IPS-20b (cell line): ENCODE measurements at regions not wholly inside any gene's neighbourhood (a gene's known extent, or its start where the extent isn't known, plus 50 kb on each side); places are given as distances from the start of the nearest gene placed in this dataset.
"Not testable (repeated sequence)": the region's sequence is repeated elsewhere in the genome, so short reads cannot be mapped to it uniquely, and the experiment has no call there.

Source experiments
- H3K27ac ChIP-seq: one replicate; pipeline ENCODE4 v1.5.1; 2013; ENCODE audit warnings: low read length
- H3K27me3 ChIP-seq: 2 replicates; pipeline ENCODE4 v1.6.1; 2013; ENCODE audit warnings: mild to moderate bottlenecking, low read length, inconsistent platforms; ENCODE audit not compliant: insufficient read depth
- H3K36me3 ChIP-seq: 2 replicates; pipeline ENCODE4 v1.6.1; 2013; ENCODE audit warnings: low read depth, mild to moderate bottlenecking, inconsistent platforms, low read length, moderate library complexity; ENCODE audit not compliant: insufficient read depth
- H3K4me1 ChIP-seq: 2 replicates; pipeline ENCODE4 v1.6.1; 2013; ENCODE audit warnings: mild to moderate bottlenecking, control low read depth, inconsistent platforms, low read length, moderate library complexity; ENCODE audit not compliant: insufficient read depth
- H3K4me3 ChIP-seq: 2 replicates; pipeline ENCODE4 v1.5.1; 2013; ENCODE audit warnings: mild to moderate bottlenecking, low read length, inconsistent platforms
- H3K9ac ChIP-seq: 2 replicates; pipeline ENCODE4 v1.6.1; 2013; ENCODE audit warnings: low read depth, mild to moderate bottlenecking, inconsistent platforms, low read length, moderate library complexity
- H3K9me3 ChIP-seq: 2 replicates; pipeline ENCODE4 v1.6.1; 2013; ENCODE audit warnings: mild to moderate bottlenecking, low read depth, low read length, inconsistent platforms; ENCODE audit not compliant: insufficient read depth

GRCh38 chr13:80065996-80066395 is 274.9 kb downstream of the SPRY2 start:
- no peaks in the 10 kb centered on the region for H3K9me3 ChIP-seq
- no peaks in the 10 kb centered on the region for H3K36me3 ChIP-seq
- no peak overlapping the region for H3K9ac ChIP-seq
- H3K4me1 ChIP-seq, result 0 out of 2 replicates have a peak, but pooled peaks cover 7% of the 10 kb centered on the region
- no peak overlapping the region for H3K4me3 ChIP-seq
- no peaks in the 10 kb centered on the region for H3K27me3 ChIP-seq
- H3K27ac ChIP-seq, result no peak overlapping the region

DNA sequence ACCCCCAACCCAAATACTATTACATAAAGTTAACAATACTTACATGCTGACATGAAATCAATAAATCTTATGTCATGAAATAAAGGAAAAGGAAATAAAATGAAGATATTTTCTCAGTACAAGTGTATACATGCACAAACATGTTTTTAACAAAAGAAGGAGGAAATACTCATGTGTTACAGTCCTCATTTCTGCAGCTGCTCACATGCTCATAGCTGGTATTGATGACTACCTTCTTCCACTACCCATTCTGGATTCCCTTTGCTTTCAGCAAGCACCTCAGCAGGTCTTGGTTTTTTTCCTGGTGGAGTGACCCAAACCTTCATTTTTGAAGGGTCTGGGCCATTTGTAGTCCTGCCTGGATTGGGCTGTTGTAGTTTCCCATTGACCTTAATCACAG is 278.5 kb downstream of the SPRY2 start:
- not testable (repeated sequence) for H3K4me3 ChIP-seq, H3K36me3 ChIP-seq, H3K27ac ChIP-seq, H3K9ac ChIP-seq, H3K27me3 ChIP-seq, H3K4me1 ChIP-seq, H3K9me3 ChIP-seq

DNA sequence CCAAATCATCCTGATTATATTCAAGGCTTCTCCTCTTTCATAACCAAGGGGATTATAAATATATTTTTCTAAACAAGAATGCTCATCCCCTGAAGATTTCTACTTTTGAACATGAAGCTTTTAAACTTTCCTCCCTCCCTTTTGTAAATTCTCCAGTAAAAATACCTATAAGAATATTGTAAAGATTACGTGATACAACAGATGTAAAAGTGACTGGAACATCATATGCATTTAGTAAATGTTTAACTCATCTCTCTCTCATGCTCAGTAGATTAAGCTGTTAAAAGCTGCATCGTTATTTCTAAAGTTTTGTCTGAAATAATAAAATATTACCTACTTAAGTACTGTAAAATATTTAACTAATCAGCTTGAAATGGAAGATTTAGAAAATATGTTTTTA is 281.1 kb downstream of the SPRY2 start:
- H3K27me3 ChIP-seq, result no peaks in the 10 kb centered on the region
- H3K9me3 ChIP-seq, result no peaks in the 10 kb centered on the region; the same call in 1 of the 2 replicates
- no peaks in the 10 kb centered on the region for H3K36me3 ChIP-seq
- H3K4me3 ChIP-seq, result no peak overlapping the region
- H3K9ac ChIP-seq, result no peak overlapping the region
- H3K4me1 ChIP-seq, result peaks cover 10% of the 10 kb centered on the region; the same call in 1 of the 2 replicates
- no peak overlapping the region for H3K27ac ChIP-seq

GRCh38 chr13:80058626-80059025 is 282.3 kb downstream of the SPRY2 start:
- peaks cover 10% of the 10 kb centered on the region; the same call in 1 of the 2 replicates for H3K4me1 ChIP-seq
- no peak overlapping the region for H3K4me3 ChIP-seq
- no peaks in the 10 kb centered on the region; the same call in 1 of the 2 replicates for H3K9me3 ChIP-seq
- no peak overlapping the region for H3K9ac ChIP-seq
- H3K27ac ChIP-seq, result no peak overlapping the region
- H3K36me3 ChIP-seq, result no peaks in the 10 kb centered on the region
- no peaks in the 10 kb centered on the region for H3K27me3 ChIP-seq

DNA sequence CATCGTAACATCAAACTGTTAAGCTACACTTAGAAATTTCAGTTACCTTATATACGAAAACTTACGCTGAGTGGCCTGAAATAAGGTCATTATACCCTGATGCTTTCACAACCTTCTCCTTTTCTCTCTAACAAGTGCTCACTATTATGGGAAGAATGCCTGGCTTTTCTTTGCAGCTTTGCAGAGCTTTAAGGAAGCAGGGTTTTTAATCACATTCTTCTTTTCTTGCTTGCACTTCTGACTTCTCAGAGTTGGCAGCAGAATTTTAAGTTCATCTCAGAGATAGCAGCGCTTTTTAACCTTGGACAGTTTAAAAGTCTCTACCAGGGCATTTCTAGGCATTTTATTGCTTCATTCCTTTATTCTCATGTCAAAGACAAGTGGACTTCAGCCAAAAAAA is 285.1 kb downstream of the SPRY2 start:
- Histone ChIP-seq H3K36me3 (no peaks in the 10 kb centered on the region), H3K4me1 (peaks cover 10% of the 10 kb centered on the region; the same call in 1 of the 2 replicates), H3K27ac (no peak overlapping the region), H3K9ac (no peak overlapping the region), H3K27me3 (no peaks in the 10 kb centered on the region), H3K9me3 (no peaks in the 10 kb centered on the region; the same call in 1 of the 2 replicates), H3K4me3 (no peak overlapping the region)

GRCh38 chr13:80054806-80055205 is 286.1 kb downstream of the SPRY2 start:
- Histone ChIP-seq H3K4me1 (peaks cover 10% of the 10 kb centered on the region; the same call in 1 of the 2 replicates), H3K4me3 (no peak overlapping the region), H3K27me3 (no peaks in the 10 kb centered on the region), H3K9me3 (no peaks in the 10 kb centered on the region; the same call in 1 of the 2 replicates), H3K36me3 (no peaks in the 10 kb centered on the region), H3K27ac (no peak overlapping the region), H3K9ac (no peak overlapping the region)

DNA sequence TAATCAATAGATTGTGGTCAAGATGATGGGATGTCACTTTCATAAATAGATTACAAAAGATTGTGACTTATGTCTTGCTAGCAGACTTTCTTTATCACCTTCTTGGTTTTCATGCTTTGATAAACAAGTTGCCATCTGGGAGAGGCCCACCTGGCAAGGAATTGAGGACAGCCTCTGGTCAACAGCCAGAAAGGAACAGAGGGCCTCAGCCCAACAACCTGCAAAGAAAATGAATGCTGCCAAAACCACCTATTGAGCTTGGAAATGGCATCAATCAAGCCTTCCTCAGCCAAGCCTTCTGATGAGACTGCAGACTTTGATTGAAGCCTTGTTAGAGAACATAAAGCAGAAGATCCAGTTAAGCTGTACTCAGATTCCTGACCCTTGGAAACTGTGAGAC is 288.6 kb downstream of the SPRY2 start:
- H3K9ac ChIP-seq, result no peak overlapping the region
- no peak overlapping the region for H3K27ac ChIP-seq
- H3K9me3 ChIP-seq, result no peaks in the 10 kb centered on the region
- peaks cover 15% of the 10 kb centered on the region; the same call in 1 of the 2 replicates for H3K4me1 ChIP-seq
- no peak overlapping the region for H3K4me3 ChIP-seq
- H3K27me3 ChIP-seq, result no peaks in the 10 kb centered on the region
- H3K36me3 ChIP-seq, result no peaks in the 10 kb centered on the region

DNA sequence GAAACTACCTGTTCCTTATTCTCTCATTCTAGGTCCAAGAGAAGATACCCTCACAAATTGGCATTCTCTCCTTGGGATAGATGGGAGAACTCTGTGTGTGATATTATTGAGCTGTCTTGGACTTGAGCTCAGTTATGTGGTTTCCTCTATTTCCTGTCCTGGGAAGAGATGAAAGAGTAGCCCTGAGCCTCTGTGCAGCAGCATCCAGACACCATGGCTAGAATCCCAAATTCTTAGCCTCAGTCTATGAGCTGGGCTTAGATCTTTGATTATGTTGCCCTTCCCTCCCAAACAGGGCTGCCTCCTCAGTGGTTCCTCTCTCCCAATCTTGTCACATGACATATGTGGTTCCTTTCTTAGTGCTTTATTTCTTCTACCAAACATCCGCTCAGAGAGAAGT is 290.7 kb downstream of the SPRY2 start:
- Histone ChIP-seq H3K27me3 (no peaks in the 10 kb centered on the region), H3K9me3 (no peaks in the 10 kb centered on the region), H3K9ac (no peak overlapping the region), H3K4me3 (no peak overlapping the region), H3K36me3 (no peaks in the 10 kb centered on the region), H3K4me1 (peaks cover 5% of the 10 kb centered on the region; the same call in 1 of the 2 replicates), H3K27ac (no peak overlapping the region)

DNA sequence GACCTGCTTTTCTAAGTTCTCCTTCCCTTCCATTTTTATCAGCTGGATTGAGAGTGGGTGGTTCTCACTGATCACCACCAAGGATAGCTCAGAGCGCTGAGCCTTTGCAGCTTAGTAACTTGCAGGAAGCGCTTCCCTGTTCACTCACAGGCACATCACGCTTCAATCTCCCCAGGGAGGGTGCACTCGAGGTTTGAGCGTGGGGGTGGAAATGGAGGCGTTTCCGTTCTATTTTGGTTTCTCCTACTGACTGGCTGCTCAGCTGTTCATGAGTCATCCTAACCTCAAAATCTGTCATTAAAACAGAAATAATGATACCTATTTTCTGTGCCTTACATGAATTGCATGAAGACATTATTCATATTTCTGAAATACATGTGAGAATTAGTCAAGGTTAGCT is 292.1 kb downstream of the SPRY2 start:
- no peaks in the 10 kb centered on the region for H3K9me3 ChIP-seq
- H3K4me3 ChIP-seq, result no peak overlapping the region
- H3K27me3 ChIP-seq, result no peaks in the 10 kb centered on the region
- no peak overlapping the region for H3K9ac ChIP-seq
- H3K36me3 ChIP-seq, result no peaks in the 10 kb centered on the region
- H3K4me1 ChIP-seq, result peaks cover 5% of the 10 kb centered on the region; the same call in 1 of the 2 replicates
- no peak overlapping the region for H3K27ac ChIP-seq

GRCh38 chr13:80048030-80048429 is 292.9 kb downstream of the SPRY2 start:
- Histone ChIP-seq H3K9ac (no peak overlapping the region), H3K36me3 (no peaks in the 10 kb centered on the region), H3K4me3 (no peak overlapping the region), H3K9me3 (no peaks in the 10 kb centered on the region), H3K27ac (no peak overlapping the region), H3K4me1 (peaks cover 5% of the 10 kb centered on the region; the same call in 1 of the 2 replicates), H3K27me3 (no peaks in the 10 kb centered on the region)

GRCh38 chr13:80047406-80047805 is 293.5 kb downstream of the SPRY2 start:
- Histone ChIP-seq H3K27ac (no peak overlapping the region), H3K36me3 (no peaks in the 10 kb centered on the region), H3K4me1 (peaks cover 5% of the 10 kb centered on the region; the same call in 1 of the 2 replicates), H3K4me3 (no peak overlapping the region), H3K27me3 (no peaks in the 10 kb centered on the region), H3K9ac (no peak overlapping the region), H3K9me3 (no peaks in the 10 kb centered on the region)

GRCh38 chr13:80040981-80041317 is 300.0 kb downstream of the SPRY2 start:
- Histone ChIP-seq H3K4me1 (no peaks in the 10 kb centered on the region), H3K4me3 (no peak overlapping the region), H3K36me3 (no peaks in the 10 kb centered on the region), H3K27me3 (no peaks in the 10 kb centered on the region), H3K9me3 (no peaks in the 10 kb centered on the region), H3K9ac (no peak overlapping the region), H3K27ac (no peak overlapping the region)
